Activated T-helper 1 cell treated with anti-CD3 and anti-CD28 coated beads, Interleukin-2, amount 50 U/mL, for 16 hours (primary cell): ENCODE measurements at regions not wholly inside any gene's neighbourhood (a gene's known extent, or its start where the extent isn't known, plus 50 kb on each side); places are given as distances from the start of the nearest gene placed in this dataset.
"Not testable (repeated sequence)": the region's sequence is repeated elsewhere in the genome, so short reads cannot be mapped to it uniquely, and the experiment has no call there.

ENCODE experiments used
- DNase-seq, 2 donors: peaks; one replicate each; pipeline ENCODE4 v3.0.0-alpha.2; 2020; ENCODE audit warnings: low read depth in 1 of 2, low spot score in 1 of 2

DNA sequence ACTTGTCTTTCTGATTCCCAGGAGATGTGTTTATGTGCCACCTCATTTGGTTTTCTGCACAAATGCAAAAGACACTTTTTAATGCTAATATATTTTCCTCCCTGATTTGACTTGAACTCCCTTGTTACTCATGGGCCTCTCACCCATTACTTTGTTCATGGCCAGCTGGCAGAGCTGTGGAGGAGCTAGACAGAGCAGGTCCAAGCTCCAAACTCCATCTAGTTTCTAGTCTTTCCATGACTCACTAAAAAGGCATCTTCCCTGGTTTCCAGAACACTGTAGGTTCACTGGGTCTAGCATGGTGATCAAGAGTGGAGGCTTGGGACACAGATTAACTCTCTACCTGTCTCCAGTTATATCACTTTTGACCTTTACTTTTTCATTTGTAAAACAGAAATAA lies 161.0 kb upstream of the SLC28A3 start:
- no peak for DNase-seq

DNA sequence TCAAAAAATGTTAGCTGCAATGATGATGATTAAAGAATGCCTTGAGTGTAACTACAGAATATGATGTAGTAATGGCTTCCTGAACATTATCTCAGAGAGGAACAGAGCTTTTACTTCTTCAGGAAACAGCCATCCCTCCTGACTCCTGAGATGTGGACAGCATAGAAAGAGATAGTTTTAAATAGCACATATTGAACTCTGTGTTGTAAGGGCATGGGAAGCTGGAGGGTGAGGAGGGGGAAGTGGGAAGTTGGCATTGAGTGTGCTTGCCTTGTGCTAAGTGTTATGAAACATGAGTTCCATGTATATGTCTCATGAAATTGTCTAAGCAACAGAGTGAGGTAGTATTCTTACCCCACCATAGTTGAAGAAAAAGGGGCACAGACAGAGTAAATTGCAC lies 161.5 kb upstream of the SLC28A3 start:
- DNase-seq = no peak

DNA sequence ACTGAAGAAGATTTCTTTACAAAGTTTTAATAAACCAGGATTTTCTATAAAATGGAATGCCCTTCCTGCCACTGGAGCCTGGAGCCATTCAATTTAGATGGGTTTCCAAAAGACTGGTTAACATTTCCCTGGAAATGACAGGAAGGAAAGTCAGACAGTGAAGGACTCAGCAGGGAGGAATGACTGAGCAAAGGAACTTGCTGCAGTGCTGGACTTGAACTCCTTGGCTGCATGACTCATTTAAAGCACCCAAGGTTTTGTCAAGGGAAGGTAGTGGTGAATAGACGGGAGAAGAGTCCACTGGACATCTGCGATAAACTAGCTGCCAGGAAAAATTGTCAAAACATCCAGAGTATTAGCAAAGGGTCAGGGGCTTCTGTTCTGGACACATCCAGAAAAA lies 163.8 kb upstream of the SLC28A3 start:
- no peak for DNase-seq

DNA sequence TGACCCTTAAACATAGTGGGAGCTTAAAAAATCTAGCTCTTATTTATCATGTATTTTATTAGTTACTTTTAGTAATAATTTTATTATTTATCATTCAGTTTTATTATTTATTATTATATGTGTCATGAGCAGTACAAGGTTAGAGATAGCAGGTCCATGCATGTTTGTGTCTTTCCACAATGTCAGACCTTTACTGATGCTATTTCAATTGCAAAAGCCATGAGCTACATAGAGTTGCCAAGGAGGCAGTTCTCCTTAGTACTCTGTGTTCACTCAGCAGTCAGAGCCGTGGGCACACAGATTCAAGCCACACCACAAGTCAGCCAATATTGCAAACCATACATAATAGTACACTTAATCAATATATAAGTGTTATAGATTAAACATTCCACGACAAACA lies 157.9 kb upstream of the NTRK2 start:
- no peak for DNase-seq

DNA sequence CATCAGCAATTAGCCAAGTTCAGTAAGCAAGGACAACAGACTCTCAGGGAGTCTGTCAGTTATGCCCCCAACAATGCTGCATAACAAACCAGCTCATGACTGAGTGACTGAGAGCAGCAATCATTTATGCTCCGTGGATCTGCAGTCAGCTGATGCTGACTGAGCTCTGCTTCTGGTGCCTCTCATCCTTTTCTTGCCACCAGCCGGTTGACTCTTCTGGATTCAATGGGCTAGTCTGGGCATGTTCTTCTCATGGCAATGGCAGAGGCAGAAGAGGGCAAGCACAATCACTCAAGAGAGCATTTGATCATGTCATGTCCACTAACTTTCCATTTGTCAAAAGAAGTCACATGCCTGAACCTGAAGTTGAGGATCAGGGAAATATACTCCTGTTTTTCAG lies 157.0 kb upstream of the NTRK2 start:
- DNase-seq = no peak

DNA sequence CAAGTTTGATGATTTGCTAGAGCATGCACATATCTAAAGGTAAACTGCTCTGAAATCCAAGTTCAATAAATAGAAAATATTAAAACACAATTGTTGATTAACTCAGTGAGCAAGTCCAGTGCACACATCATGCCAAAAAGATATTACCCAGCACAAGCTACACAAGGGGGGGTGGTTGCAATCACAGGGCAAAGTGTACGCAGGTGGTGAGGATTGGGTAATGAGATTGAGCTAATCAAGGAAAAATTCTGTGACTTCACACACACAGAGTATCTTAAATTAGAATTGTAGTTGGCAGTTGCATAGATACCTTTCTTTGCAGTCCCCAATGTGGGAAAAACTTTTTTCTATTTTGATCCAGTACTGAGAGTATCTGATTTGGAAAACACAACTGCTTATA lies 156.1 kb upstream of the NTRK2 start:
- DNase-seq = no peak

DNA sequence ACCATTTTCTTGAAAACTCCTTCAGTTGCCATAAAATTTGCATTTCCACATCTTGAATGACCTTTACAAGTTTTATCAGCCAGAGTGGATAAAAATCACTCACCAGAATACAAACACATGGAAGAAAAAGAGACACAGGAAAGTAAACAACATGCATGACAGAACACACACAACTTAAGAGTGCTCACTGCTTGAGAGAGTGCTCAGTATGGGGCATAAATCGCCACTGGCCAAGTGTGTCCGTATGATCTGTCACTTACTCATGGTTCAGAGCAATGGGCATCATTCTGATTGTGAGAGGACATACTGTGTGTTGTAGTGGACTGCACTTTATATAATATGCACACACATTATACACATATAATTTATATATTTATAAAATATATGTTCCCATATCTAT lies 155.6 kb upstream of the NTRK2 start:
- DNase-seq = no peak

DNA sequence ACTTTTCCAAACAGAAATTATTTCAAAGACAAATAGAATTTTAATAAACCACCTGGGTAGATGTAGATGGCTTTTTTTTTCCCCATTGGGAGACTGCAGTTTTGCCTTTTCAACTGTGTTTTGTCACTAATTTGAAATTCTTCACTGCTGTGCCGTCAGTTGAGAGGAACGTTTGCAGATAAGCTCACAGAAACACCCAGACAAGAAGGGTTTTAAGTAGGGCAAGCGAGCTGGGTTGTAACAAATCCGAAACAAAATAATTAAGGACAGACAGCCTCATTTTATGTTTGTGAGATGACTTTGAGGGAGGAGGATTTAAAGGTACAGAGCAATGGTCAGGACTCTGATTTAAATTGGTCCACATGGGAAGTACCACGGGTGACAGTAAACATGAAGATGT lies 155.1 kb upstream of the NTRK2 start:
- DNase-seq = no peak

DNA sequence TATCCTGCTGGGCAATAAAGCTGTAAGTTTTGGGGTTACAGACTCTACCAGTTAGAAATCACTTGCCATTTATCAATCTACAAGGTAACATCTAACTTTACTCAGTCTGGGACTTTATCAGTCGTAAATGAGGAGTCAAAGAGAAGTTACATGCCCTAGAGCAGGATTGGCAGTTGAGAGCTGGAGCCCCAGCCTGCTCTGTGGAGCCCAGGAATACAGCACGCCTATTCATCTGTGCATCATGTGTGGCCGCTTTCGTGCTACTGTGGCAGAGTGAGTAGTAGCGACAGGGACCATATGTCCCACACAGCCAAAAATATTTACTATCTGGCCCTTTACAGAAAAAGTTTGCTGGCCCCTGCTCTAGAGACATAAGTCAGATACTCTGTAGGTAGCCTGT lies 152.5 kb upstream of the NTRK2 start:
- no peak for DNase-seq

DNA sequence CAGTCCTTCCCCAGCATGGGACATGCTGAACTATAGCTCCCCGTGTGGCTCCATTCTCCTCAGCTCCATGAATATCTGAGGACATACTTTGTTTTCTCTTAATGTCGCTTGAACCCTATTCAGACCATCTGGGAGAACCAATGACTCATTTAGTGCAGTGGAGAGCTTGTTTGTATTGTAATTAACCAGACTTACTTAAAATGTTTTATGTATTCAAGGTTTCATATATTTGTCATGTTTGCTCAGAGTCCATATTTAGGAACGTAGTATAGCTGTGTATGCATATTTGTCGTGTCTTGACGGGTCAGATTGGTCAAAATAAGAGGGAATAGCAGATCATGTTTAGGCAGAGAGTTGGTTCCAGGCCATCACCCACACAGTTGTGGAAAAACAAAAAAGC lies 150.1 kb upstream of the NTRK2 start:
- DNase-seq = no peak

DNA sequence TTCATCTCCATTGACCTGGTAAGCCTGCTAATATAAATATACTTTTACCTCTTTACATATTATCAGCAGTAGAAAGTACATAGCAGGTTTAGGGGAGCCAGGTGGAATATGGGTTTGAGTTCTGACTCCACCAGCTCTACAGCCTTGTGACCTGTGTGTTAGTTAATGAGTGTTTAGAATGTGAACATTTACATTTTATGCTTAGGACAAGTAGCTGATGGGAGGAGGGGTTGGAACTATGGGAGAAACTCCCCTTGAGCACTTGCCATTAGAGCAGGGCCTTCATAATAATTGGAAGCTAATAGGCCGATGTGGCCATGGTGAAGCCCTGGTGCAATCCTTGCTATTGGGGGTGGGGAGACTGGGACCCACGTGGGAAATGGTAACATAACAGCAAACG lies 148.3 kb upstream of the NTRK2 start:
- no peak for DNase-seq

DNA sequence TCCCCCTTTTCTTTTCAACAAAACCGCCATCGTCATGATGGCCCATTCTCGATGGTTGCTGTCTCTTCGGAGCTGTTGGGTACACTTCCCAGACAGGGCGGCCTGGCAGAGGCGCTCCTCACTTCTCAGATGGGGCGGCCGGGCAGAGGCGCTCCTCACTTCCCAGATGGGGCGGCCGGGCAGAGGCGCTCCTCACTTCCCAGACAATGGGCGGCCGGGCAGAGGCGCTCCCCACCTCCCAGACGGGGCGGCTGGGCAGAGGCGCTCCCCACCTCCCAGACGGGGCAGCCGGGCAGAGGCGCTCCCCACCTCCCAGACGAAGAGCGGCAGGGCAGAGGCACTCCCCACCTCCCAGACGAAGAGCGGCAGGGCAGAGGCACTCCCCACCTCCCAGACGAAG lies 143.3 kb upstream of the NTRK2 start:
- not testable (repeated sequence) for DNase-seq

DNA sequence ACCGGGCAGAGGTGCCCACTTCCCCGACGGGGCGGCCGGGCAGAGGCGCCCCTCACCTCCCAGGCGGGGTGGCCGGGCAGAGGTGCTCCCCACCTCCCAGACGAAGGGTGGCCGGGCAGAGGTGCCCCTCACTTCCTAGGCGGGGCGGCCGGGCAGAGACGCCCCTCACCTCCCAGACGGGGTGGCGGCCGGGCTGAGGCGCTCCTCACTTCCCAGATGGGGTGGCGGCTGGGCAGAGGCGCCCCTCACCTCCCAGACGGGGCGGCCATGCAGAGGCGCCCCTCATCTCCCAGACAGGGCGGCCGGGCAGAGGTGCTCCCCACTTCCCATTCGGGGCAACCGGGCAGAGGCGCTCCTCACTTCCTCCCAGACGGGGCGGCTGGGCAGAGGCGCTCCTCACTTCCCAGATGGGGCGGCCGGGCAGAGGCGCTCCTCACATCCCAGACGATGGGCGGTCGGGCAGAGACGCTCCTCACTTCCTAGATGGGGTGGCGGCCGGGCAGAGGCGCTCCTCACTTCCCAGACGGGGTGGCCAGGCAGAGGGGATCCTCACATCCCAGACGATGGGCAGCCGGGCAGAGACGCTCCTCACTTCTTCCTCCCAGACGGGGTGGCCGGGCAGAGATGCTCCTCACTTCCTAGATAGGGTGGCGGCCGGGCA lies 142.3 kb upstream of the NTRK2 start:
- DNase-seq = not testable (repeated sequence)

DNA sequence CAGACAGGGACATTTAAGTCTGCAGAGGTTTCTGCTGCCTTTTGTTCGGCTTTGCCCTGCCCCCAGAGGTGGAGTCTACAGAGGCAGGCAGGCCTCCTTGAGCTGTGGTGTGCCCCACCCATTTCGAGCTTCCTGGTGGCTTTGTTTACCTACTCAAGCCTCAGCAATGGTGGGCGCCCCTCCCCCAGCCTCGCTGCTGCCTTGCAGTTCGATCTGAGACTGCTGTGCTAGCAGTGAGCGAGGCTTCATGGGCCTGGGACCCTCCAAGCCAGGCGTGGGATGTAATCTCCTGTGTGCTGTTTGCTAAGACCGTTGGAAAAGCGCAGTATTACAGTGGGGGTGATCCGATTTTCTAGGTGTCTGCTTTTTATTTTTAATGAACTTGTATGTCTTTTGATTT lies 133.6 kb upstream of the NTRK2 start:
- DNase-seq = not testable (repeated sequence)

DNA sequence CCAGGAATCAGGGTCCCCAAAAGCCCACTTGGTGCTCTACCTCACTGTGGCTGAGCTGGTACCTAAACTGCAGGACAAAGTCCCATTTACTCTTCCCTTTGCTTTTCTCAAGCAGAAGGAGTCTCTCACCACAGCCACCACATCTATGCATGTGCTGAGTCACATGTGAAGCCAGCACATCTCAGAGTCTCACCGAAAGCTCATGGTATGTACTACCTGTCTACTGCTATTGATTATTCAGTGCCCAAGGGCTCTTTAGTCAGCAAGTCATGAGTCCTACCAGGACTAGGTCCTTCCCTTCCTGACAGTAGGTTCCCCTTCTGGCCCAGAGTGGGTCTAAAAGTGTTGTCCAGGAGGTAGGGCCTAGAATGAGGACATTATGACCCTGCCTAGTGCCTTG lies 130.7 kb upstream of the NTRK2 start:
- no peak for DNase-seq

DNA sequence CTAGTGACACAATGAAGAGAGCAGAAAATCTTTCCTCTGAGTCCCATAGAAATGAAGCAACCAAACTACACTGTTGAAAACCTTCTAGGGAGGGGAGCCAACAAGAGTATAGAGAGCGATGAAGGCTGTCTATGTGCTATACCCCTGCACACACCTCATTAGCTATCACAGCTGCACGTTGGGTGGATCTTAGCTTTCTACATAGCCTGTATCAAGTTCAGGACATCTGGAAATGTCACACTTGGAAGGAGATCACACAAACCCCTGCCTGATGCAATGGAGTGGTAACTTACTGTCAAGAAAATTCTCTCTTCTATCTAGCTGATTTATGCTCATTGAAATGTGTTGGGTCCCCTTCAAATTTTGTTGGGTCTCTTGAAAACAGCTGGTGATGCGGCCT lies 127.0 kb upstream of the NTRK2 start:
- no peak for DNase-seq

DNA sequence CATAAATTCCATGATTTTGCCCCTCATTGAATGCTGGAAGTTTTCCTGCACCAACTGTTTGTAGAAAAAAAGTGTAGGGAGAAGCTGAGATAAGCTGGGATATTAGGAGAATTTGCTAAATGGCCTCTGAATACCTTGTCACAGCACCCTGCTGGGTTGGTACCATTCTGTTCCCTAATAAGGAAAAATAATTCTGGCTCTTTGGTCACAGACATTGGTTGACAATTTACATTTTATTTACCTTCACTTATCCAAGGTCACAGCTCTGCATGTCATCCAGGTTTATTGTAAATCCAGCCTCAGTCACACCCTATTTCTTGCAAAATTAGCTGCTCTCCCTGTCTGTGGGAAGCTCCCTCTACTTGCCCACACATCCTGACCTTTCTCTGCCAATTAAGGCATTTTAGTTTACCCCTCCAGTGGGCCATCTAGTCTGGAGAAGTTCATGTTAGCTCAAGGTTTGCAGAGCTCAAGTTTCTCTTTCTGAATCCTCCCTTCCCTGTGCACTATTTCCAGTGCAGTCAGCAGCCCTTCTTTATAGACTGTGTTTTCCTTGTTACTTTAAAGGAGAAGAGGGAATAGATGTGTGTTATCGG lies 115.4 kb upstream of the NTRK2 start:
- no peak for DNase-seq

DNA sequence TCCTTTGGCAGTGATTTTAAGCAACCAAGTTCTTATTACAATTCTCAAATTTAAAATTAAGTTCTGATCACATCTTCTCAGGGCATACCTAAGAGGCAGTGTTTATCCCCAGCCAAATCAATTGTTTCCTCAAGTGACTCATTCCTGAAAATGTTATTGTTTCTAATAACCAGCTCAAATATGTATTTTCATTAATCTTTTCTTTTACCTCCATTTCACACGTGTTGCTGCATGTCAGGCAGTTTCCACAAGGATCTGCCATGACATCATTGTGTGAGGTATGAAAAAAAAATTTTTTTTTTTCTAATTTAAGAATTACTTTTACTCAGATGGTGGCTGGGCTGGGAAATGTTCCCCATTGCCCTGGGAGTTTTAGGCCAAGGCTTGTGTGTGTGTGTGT lies 113.0 kb upstream of the NTRK2 start:
- no peak for DNase-seq

DNA sequence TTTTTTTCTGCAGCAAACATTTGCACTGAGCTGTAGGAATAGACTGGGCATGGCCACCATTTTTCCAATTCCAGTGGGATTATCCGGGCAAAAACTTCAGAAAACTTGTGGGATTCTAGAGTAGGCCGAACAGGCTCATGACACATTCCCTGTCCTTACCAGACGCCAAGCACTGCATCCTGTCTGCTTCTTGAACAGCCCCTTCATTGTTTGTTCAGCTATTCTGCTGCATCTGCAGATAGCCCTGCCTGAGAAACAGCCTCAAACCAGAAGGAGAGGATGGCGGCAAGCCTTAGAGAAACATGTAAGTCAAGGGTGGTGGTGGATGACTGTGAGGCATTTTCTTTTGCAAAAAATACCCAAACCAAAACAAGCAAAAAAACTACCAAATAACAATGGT lies 111.8 kb upstream of the NTRK2 start:
- no peak for DNase-seq

DNA sequence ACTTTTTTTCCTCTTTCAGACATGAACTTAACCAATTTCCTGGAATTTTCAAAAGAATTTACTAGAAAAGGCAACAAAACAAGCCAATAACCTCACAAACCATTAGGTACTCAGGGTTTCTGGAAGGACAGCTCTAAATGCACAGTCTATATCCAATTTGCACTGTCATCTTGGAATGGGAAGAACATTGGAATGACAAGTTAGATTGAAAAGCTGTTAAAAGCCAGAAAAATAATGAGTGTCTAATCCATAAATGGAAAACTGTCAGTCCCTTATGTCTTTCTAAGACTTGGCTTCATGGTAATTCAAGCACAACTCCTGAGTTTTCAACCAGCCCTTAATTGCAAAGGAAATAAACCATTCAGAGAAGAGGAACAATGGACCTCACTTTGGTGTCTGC lies 105.8 kb upstream of the NTRK2 start:
- no peak for DNase-seq

DNA sequence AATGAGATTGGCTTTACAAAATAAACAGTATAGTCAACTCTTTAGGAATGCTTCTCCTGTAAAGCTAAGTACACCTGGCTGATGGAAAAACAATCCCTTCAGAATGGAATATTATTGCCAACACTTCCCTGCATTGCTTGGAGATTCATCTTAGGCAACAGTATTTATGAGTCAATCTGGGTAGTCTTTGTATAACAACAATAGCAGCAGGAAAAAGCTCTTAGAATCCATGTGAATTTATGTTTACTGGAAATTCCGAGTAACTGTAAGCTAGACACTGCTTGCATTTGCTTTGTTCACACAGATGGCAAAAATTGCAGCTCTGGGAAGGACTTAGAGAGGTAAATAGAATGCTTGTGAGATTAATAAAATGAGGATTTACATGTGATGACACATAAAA lies 101.7 kb upstream of the NTRK2 start:
- DNase-seq = no peak

DNA sequence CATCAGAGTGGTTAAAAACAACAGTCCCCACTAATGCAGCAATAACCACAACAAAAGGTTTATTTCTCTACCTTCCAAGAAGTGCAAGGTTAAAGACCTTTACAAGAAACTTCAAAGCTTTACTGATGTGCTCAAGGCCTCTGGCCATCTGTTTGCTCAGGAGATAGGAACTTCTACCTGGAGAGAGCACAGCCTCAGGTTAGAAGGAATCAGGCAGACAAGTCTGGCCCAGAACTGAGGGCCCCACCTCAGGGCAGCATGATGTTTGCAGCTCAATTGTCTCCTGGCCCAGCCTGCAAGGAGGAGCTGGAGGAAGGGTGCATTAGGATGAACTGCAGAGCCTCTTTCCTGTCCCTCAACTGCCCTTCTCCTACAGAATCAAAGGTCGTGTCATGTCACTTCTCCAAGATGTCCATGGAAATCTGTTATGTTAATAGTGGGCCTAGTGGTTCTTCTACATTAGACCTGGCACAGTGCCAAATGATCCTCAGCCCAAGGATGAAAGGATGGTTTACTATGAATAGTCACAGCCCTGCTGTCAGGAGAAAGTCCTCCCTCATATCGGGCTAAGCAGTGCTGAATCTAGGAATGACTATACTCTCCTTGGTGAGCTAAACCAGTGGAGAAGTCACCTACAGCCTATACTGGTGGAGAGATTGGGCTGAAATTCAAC lies 98.9 kb upstream of the NTRK2 start:
- DNase-seq = no peak

DNA sequence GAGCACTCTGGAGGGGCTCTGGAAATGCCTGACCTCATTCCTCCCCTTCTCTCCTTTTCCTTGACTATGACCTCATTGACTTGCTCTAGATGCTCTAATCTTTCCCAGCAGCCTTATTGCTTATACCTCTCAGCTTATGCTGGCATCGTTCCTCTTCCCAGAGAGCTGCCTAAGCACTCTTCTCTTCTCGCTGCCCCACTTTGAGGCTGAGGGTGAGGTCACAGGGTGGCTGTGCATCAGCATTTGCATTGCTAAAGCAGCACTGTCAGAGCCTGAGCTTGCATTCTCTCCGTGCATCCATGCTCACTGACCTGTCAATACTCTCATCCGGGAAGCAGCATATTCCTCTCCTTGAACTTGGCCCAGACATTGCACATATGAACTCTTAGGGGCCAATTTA lies 96.4 kb upstream of the NTRK2 start:
- no peak for DNase-seq
